C4-2B (cell line): ENCODE measurements at regions not wholly inside any gene's neighbourhood (a gene's known extent, or its start where the extent isn't known, plus 50 kb on each side); places are given as distances from the start of the nearest gene placed in this dataset.
"Not testable (repeated sequence)": the region's sequence is repeated elsewhere in the genome, so short reads cannot be mapped to it uniquely, and the experiment has no call there.

ENCODE experiments used
- H3K27ac ChIP-seq: fragments of 450-650 bp; 2 replicates; pipeline ENCODE4 v1.5.1; 2017
- ZFX ChIP-seq: fragments of 450-650 bp; IDR thresholded peaks from 2 replicates; pipeline ENCODE4 v1.6.1; 2017
- TF ChIP-seq, protein P1 (sequence below): fragments of 450-650 bp; conservative IDR thresholded peaks from 2 replicates; pipeline ENCODE4 v1.5.1; 2017; ENCODE audit warnings: mild to moderate bottlenecking

DNA sequence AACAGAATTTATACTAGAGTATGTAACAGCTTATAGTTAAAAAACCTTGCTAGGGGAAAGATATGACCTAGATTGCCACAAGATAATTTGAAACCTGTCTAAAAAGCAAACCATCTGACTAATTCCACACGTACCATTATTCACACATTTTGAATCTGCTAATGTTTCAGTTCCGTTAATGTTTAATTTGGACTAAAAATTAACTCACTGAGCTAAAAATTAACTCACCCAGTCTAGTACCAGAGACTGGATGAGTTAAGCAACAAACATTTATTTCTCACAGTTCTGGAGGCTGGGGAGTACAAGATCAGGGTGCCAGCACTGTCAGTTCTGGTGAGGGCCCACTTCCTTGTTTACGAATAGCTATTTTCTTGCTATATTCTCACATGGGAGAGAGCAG is 231.5 kb upstream of the DIAPH2 start:
- no peak overlapping the region for H3K27ac ChIP-seq

DNA sequence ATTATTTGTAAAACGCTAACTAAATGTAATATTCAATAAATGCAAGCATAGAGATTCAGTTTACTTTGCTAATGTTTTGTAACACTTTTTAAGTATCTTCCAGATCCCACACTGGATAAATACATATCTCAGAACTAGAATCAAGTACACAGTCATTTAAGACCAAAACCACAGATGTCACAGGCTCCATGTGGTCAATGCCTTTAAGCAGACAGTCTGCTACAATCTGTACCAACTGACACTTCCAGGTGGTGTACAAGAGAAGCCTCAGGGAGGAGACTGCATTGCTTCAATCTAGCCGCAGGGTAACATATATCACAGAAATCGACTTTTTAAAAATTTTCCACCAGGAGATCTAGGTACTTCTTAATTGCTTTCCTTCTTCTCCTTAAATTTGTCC is 229.6 kb upstream of the DIAPH2 start:
- H3K27ac ChIP-seq = no peak overlapping the region
- no peak for TF ChIP-seq ZFX
- TF ChIP-seq, protein P1, sequence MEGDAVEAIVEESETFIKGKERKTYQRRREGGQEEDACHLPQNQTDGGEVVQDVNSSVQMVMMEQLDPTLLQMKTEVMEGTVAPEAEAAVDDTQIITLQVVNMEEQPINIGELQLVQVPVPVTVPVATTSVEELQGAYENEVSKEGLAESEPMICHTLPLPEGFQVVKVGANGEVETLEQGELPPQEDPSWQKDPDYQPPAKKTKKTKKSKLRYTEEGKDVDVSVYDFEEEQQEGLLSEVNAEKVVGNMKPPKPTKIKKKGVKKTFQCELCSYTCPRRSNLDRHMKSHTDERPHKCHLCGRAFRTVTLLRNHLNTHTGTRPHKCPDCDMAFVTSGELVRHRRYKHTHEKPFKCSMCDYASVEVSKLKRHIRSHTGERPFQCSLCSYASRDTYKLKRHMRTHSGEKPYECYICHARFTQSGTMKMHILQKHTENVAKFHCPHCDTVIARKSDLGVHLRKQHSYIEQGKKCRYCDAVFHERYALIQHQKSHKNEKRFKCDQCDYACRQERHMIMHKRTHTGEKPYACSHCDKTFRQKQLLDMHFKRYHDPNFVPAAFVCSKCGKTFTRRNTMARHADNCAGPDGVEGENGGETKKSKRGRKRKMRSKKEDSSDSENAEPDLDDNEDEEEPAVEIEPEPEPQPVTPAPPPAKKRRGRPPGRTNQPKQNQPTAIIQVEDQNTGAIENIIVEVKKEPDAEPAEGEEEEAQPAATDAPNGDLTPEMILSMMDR = no peak

More for the DNA sequence above, 231.5 kb upstream of the DIAPH2 start:
- TF ChIP-seq ZFX = no peak

DNA sequence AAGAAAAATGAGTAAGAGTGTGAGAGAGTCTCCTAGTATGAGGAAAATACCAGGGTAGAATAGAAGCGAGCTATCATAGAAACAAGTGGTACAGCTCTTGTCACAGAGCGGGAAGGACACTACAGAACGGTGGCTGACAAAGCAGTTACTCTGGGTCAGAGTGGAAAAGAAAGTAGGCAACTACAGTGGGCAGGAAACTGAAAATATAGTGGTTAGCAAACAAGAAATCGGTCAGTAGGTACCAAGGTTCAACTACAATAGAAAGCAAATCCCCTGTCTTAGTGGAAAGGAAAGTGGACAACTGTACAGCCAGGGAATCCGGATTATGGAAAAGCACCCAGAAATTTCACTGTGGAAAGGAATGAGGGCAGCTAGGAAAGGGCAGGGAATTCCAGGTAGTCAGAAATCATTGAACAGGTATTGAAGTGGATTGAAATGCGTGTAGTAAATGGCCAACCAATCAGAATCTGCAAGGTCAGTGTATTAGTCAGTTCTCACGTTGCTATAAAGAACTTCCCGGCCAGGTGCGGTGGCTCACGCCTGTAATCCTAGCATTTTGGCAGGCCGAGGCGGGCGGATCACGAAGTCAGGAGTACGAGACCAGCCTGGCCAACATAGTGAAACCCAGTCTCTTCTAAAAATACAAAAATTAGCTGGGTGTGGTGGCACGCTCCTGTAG is 219.6 kb upstream of the DIAPH2 start:
- TF ChIP-seq, protein P1 = no peak
- no peak for TF ChIP-seq ZFX
- no peak overlapping the region for H3K27ac ChIP-seq

DNA sequence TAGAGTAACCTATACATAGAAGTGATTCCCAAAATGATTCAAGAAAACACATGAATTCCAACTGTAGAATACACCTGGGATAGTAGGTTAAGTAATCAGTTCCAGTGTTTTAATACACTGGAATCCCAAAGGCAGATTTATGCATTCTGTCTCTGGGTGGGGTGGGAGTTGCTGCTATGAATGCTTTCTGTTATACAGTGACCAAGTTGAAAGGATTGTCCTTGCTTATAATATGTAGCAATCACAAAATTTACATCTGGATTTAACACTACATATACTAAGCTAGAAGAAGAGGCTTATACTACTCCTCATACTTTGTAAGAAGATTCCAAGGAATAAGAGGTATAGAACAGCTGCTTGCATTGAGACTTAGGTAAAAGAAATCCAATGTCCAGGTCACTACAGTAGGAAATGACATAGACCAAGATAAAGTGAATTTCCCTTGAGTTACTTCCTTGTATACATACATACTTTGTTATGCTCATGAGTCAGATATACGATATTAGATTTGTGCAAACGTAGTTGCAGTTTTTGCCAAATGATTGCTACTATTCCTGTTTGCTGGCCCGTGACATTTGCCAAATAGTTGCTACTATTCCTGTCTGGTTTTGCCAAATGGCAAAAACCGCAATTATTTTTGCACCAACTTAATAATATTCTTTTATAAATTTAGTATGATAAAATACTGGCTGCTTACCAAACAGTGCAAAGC is 210.5 kb upstream of the DIAPH2 start:
- TF ChIP-seq, protein P1 = no peak
- TF ChIP-seq ZFX = no peak
- no peak overlapping the region for H3K27ac ChIP-seq

DNA sequence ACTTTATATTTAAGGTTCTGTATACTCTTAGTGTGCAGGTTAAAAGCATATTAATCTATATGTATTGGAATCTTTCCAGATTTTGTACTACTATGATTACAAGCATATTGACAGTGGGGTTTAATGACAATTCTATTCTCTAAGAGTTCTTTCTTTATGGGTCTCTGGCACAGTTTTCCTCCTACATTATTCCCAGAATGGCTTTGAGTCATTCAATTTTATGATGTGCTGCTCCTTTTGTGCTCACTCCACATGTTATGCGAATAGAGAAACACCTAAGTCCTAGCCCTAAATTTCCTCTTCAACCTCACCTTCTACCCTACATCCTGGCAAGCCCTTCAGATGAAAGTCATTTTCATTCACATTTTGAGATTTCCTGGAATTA is 209.9 kb upstream of the DIAPH2 start:
- H3K27ac ChIP-seq = no peak overlapping the region
- no peak for TF ChIP-seq ZFX
- TF ChIP-seq, protein P1 = no peak

DNA sequence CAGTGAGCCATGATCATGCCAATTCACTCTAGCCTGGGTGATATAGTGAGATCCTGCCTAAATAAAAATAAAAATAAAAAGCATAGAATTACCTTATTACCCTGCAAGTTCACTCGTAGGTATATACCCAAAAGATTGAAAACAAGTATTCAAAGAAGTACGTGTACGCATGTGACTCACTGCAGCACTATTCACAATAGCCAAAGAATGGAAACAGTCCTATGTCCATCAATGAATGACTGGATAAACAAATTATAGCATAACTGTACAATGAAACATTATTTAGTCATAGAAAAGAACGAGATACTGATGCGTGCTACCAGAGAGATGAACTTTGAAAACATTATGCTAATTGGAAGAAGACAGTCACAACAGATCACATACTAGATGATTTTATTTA is 204.6 kb upstream of the DIAPH2 start:
- TF ChIP-seq, protein P1 = no peak
- no peak for TF ChIP-seq ZFX
- no peak overlapping the region for H3K27ac ChIP-seq

DNA sequence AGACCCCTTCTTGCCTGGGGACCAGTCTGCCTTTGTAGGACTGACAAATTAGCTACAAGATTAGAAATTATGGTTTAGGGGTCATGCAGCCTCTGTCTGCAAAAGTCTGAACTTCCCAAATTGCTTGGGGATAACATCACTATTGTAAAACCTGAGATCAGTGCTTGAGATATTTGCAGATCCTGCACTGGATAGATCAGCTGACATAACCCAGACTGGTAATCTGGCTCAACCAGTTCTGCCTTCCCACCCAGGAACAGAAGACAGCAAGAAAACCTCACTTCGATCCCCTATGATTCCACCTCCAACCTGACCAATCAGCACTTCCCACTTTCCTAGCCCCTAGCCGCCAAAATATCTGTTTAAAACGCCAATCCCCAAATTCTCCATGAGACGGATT is 202.8 kb upstream of the DIAPH2 start:
- H3K27ac ChIP-seq = no peak overlapping the region
- TF ChIP-seq ZFX = no peak
- TF ChIP-seq, protein P1 = no peak

DNA sequence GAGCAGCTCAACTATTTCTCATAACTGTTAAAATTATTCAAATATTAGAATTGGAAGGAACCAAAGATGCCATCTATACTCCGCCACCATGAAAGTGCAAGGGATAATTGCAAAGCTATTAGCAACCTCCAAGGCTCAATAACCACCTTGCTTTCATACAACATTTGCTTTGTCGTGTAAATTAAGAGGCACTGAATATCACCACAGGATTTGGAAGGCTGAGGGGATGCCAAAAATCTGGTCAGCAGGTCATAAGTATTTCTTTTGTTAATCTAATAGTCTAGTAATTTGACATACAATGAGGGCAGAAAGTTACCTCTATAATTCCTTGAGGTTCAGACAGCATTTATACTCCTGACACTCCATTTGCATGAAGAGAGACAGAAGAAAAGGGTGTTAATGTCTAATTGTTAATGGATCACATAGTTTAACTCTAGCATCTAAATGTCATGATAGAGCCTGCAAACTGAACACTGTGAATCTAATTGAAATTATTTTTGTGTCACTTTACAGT is 200.9 kb upstream of the DIAPH2 start:
- TF ChIP-seq, protein P1 = no peak
- no peak for TF ChIP-seq ZFX
- no peak overlapping the region for H3K27ac ChIP-seq

DNA sequence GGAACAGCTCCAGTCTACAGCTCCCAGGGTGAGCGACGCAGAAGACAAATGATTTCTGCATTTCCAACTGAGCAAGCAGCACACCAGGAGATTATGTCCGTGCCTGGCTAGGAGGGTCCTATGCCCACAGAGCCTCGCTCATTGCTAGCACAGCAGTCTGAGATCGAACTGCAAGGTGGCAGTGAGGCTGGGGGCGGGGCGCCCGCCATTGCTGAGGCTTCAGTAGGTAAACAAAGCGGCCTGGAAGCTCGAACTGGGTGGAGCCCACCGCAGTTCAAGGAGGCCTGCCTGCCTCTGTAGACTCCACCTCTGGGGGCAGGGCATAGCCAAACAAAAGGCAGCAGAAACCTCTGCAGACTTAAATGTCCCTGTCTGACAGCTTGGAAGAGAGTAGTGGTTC is 198.0 kb upstream of the DIAPH2 start:
- not testable (repeated sequence) for H3K27ac ChIP-seq
